HEK293 (cell line): ENCODE measurements at regions not wholly inside any gene's neighbourhood (a gene's known extent, or its start where the extent isn't known, plus 50 kb on each side); places are given as distances from the start of the nearest gene placed in this dataset.

Source experiments
- CTCF ChIA-PET: fragments of 350-600 bp; formaldehyde crosslinking; extraction: SDS; loops from one replicate; lab custom pipeline; 2021; ENCODE audit warnings: antibody characterized with exemption; lab: Yijun Ruan, JAX
- POLR2A ChIA-PET: fragments of 300-600 bp; formaldehyde crosslinking; extraction: SDS; loops from one replicate; lab custom pipeline; 2020; ENCODE audit warnings: antibody characterized with exemption, inconsistent platforms; lab: Yijun Ruan, JAX
- H3K27ac ChIP-seq: fragments of 200-500 bp; sonication (Bioruptor generic); 2 replicates; pipeline ENCODE4 v1.5.1; 2014; ENCODE audit warnings: low read depth, low read length, control low read depth, inconsistent platforms; ENCODE audit errors: extremely low read depth
- H3K36me3 ChIP-seq, 2 experiments: fragments of 200-500 bp in 1 of 2; sonication (Bioruptor generic) in 1 of 2; 1 replicate in 1 of 2; 2 replicates in 1 of 2; pipeline ENCODE4 v1.5.1; 2014 to 2017; ENCODE audit warnings: inconsistent platforms in 2 of 2, low read length in 2 of 2; ENCODE audit not compliant: control insufficient read depth in 2 of 2, insufficient read depth in 1 of 2
- H3K4me1 ChIP-seq: fragments of 200-500 bp; sonication (Bioruptor generic); 2 replicates; pipeline ENCODE4 v1.5.1; 2014; ENCODE audit warnings: mild to moderate bottlenecking, low read length, inconsistent platforms; ENCODE audit not compliant: control insufficient read depth, insufficient read depth
- H3K4me3 ChIP-seq: 2 replicates; pipeline ENCODE4 v1.5.1; 2011; ENCODE audit warnings: low read depth, mild to moderate bottlenecking, control low read depth, low read length, moderate library complexity
- H3K9me3 ChIP-seq: fragments of 200-500 bp; sonication (Bioruptor generic); 2 replicates; pipeline ENCODE4 v1.5.1; 2014; ENCODE audit warnings: low read depth, low read length, inconsistent platforms; ENCODE audit not compliant: control insufficient read depth, insufficient read depth
- BCL11B ChIP-seq: fragments of 450-650 bp; formaldehyde crosslinking; IDR thresholded peaks from 2 replicates; pipeline ENCODE4 v1.5.1; 2016; ENCODE audit warnings: low read depth, missing biosample characterization, missing genetic modification characterization
- BCL6B ChIP-seq: fragments of 450-650 bp; formaldehyde crosslinking; IDR thresholded peaks from 2 replicates; pipeline ENCODE4 v1.5.1; 2017; ENCODE audit warnings: missing biosample characterization, missing genetic modification characterization
- GLI2 ChIP-seq: fragments of 450-650 bp; formaldehyde crosslinking; IDR thresholded peaks from 2 replicates; pipeline ENCODE4; 2017; ENCODE audit warnings: missing biosample characterization, missing genetic modification characterization, low read depth, borderline replicate concordance
- INSM2 ChIP-seq: fragments of 450-650 bp; formaldehyde crosslinking; IDR thresholded peaks from 2 replicates; pipeline ENCODE4 v1.5.1; 2016; ENCODE audit warnings: missing biosample characterization, missing genetic modification characterization
- KLF8 ChIP-seq: fragments of 450-650 bp; formaldehyde crosslinking; IDR thresholded peaks from 2 replicates; pipeline ENCODE4 v1.5.1; 2016; ENCODE audit warnings: missing biosample characterization, missing genetic modification characterization
- MZF1 ChIP-seq: fragments of 450-650 bp; formaldehyde crosslinking; IDR thresholded peaks from 2 replicates; pipeline ENCODE4 v1.5.1; 2017; ENCODE audit warnings: missing biosample characterization, missing genetic modification characterization, borderline replicate concordance
- OVOL3 ChIP-seq: fragments of 450-650 bp; formaldehyde crosslinking; IDR thresholded peaks from 2 replicates; pipeline ENCODE4 v1.5.1; 2016; ENCODE audit warnings: missing biosample characterization, missing genetic modification characterization
- SCRT1 ChIP-seq: fragments of 450-650 bp; formaldehyde crosslinking; IDR thresholded peaks from 2 replicates; pipeline ENCODE4 v1.5.1; 2016; ENCODE audit warnings: missing biosample characterization, missing genetic modification characterization, borderline replicate concordance
- SP7 ChIP-seq: fragments of 450-650 bp; formaldehyde crosslinking; IDR thresholded peaks from 2 replicates; pipeline ENCODE4 v1.5.1; 2016; ENCODE audit warnings: missing biosample characterization, missing genetic modification characterization
- ZBTB17 ChIP-seq: fragments of 450-650 bp; formaldehyde crosslinking; IDR thresholded peaks from 2 replicates; pipeline ENCODE4 v1.5.1; 2016; ENCODE audit warnings: missing biosample characterization, missing genetic modification characterization
- ZFP37 ChIP-seq: fragments of 450-650 bp; formaldehyde crosslinking; IDR thresholded peaks from 2 replicates; pipeline ENCODE4 v1.5.1; 2016; ENCODE audit warnings: missing biosample characterization, missing genetic modification characterization
- ZFP41 ChIP-seq: fragments of 450-650 bp; formaldehyde crosslinking; IDR thresholded peaks from 2 replicates; pipeline ENCODE4 v1.5.1; 2016; ENCODE audit warnings: missing biosample characterization, missing genetic modification characterization, borderline replicate concordance
- ZNF175 ChIP-seq: fragments of 450-650 bp; formaldehyde crosslinking; IDR thresholded peaks from 2 replicates; pipeline ENCODE4 v1.5.1; 2016; ENCODE audit warnings: missing biosample characterization, missing genetic modification characterization
- ZNF311 ChIP-seq: fragments of 450-650 bp; formaldehyde crosslinking; IDR thresholded peaks from 2 replicates; pipeline ENCODE4 v1.5.1; 2017; ENCODE audit warnings: missing biosample characterization, missing genetic modification characterization, borderline replicate concordance
- ZNF354C ChIP-seq: fragments of 450-650 bp; formaldehyde crosslinking; IDR thresholded peaks from 2 replicates; pipeline ENCODE4 v1.5.1; 2016; ENCODE audit warnings: missing biosample characterization, missing genetic modification characterization, low read depth, borderline replicate concordance
- ZNF423 ChIP-seq: fragments of 450-650 bp; formaldehyde crosslinking; IDR thresholded peaks from 2 replicates; pipeline ENCODE4 v1.5.1; 2016; ENCODE audit warnings: missing biosample characterization, missing genetic modification characterization
- ZNF48 ChIP-seq: fragments of 450-650 bp; formaldehyde crosslinking; IDR thresholded peaks from 2 replicates; pipeline ENCODE4 v1.5.1; 2016; ENCODE audit warnings: missing biosample characterization, missing genetic modification characterization
- ZNF561 ChIP-seq: fragments of 450-650 bp; IDR thresholded peaks from 2 replicates; pipeline ENCODE4 v1.5.1; 2018; ENCODE audit warnings: missing biosample characterization, missing genetic modification characterization, borderline replicate concordance
- ZNF645 ChIP-seq: fragments of 450-650 bp; formaldehyde crosslinking; IDR thresholded peaks from 2 replicates; pipeline ENCODE4; 2016; ENCODE audit warnings: missing biosample characterization, missing genetic modification characterization
- ZNF677 ChIP-seq: fragments of 450-650 bp; IDR thresholded peaks from 2 replicates; pipeline ENCODE4 v1.5.0; 2018; ENCODE audit warnings: missing biosample characterization, mild to moderate bottlenecking, missing genetic modification characterization, moderate library complexity
- ZNF707 ChIP-seq: fragments of 450-650 bp; formaldehyde crosslinking; IDR thresholded peaks from 2 replicates; pipeline ENCODE4 v1.5.1; 2016; ENCODE audit warnings: missing biosample characterization, missing genetic modification characterization
- ZNF843 ChIP-seq: fragments of 450-650 bp; formaldehyde crosslinking; IDR thresholded peaks from 2 replicates; pipeline ENCODE4 v1.5.1; 2016; ENCODE audit warnings: missing biosample characterization, missing genetic modification characterization
- TF ChIP-seq, protein P1 (sequence below): fragments of 450-650 bp; formaldehyde crosslinking; IDR thresholded peaks from 2 replicates; pipeline ENCODE4 v1.5.1; 2017; ENCODE audit warnings: missing biosample characterization, mild to moderate bottlenecking, missing genetic modification characterization, moderate library complexity
- TF ChIP-seq, protein P2 (sequence below): IDR thresholded peaks from 2 replicates; pipeline ENCODE4 v1.6.1; 2011; ENCODE audit warnings: mild to moderate bottlenecking, low read depth, low read length, borderline replicate concordance
- TF ChIP-seq, protein P3 (sequence below): fragments of 450-650 bp; formaldehyde crosslinking; IDR thresholded peaks from 2 replicates; pipeline ENCODE4 v1.5.1; 2017; ENCODE audit warnings: missing biosample characterization, missing genetic modification characterization
- TF ChIP-seq, protein P4 (sequence below): fragments of 450-650 bp; formaldehyde crosslinking; IDR thresholded peaks from 2 replicates; pipeline ENCODE4 v1.5.1; 2017; ENCODE audit warnings: missing biosample characterization, missing genetic modification characterization

GRCh38 chr11:70627219-70627618, 228.9 kb downstream of the CTTN start:
- CTCF ChIA-PET: interaction anchor here (0.7 kb wide), 1 partner anchor 821 kb away, joined by 3 read pairs; no protein-coding TSS in a partner anchor
- POLR2A ChIA-PET: no interaction called here

GRCh38 chr11:70628176-70628854, 230.0 kb downstream of the CTTN start:
- Histone ChIP-seq H3K27ac (no peak overlapping the region), H3K4me1 (no peaks in the 10 kb centered on the region), H3K9me3 (no peaks in the 10 kb centered on the region), H3K4me3 (no peak overlapping the region), H3K36me3 (no peaks in the 10 kb centered on the region)
- POLR2A ChIA-PET: no interaction called here
- CTCF ChIA-PET: interaction anchor here (0.7 kb wide), 1 partner anchor 820 kb away, joined by 3 read pairs; no protein-coding TSS in a partner anchor
- TF ChIP-seq SP7: no peak
- no peak for TF ChIP-seq ZNF423 (tag by site-specific recombination)
- TF ChIP-seq, protein P1, sequence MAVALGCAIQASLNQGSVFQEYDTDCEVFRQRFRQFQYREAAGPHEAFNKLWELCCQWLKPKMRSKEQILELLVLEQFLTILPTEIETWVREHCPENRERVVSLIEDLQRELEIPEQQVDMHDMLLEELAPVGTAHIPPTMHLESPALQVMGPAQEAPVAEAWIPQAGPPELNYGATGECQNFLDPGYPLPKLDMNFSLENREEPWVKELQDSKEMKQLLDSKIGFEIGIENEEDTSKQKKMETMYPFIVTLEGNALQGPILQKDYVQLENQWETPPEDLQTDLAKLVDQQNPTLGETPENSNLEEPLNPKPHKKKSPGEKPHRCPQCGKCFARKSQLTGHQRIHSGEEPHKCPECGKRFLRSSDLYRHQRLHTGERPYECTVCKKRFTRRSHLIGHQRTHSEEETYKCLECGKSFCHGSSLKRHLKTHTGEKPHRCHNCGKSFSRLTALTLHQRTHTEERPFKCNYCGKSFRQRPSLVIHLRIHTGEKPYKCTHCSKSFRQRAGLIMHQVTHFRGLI (tag by site-specific recombination): no peak
- no peak for TF ChIP-seq ZNF561 (tag by site-specific recombination)
- no peak for TF ChIP-seq ZNF843
- TF ChIP-seq ZNF311 (tag by site-specific recombination): no peak
- TF ChIP-seq ZNF677 (tag by site-specific recombination): no peak
- TF ChIP-seq, protein P2, sequence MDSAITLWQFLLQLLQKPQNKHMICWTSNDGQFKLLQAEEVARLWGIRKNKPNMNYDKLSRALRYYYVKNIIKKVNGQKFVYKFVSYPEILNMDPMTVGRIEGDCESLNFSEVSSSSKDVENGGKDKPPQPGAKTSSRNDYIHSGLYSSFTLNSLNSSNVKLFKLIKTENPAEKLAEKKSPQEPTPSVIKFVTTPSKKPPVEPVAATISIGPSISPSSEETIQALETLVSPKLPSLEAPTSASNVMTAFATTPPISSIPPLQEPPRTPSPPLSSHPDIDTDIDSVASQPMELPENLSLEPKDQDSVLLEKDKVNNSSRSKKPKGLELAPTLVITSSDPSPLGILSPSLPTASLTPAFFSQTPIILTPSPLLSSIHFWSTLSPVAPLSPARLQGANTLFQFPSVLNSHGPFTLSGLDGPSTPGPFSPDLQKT: no peak

More at GRCh38 chr11:70627219-70627618, 228.9 kb downstream of the CTTN start:
- Histone ChIP-seq H3K4me1 (no peaks in the 10 kb centered on the region), H3K9me3 (no peaks in the 10 kb centered on the region), H3K27ac (no peak overlapping the region), H3K4me3 (no peak overlapping the region), H3K36me3 (no peaks in the 10 kb centered on the region)
- TF ChIP-seq ZNF707 (tag by site-specific recombination) (no peak), ZNF645 (tag by site-specific recombination) (no peak), INSM2 (tag by site-specific recombination) (no peak), BCL6B (tag by site-specific recombination) (no peak), KLF8 (tag by site-specific recombination) (no peak), ZFP41 (tag by site-specific recombination) (no peak), GLI2 (tag by site-specific recombination) (no peak), MZF1 (tag by site-specific recombination) (no peak), ZFP37 (no peak), BCL11B (tag by site-specific recombination) (no peak), ZBTB17 (tag by site-specific recombination) (no peak), OVOL3 (tag by site-specific recombination) (no peak), ZNF48 (tag by site-specific recombination) (no peak), ZNF354C (tag by site-specific recombination) (no peak), SCRT1 (tag by site-specific recombination) (no peak), ZNF843 (no peak), ZNF175 (tag by site-specific recombination) (no peak)
- TF ChIP-seq, protein P3, sequence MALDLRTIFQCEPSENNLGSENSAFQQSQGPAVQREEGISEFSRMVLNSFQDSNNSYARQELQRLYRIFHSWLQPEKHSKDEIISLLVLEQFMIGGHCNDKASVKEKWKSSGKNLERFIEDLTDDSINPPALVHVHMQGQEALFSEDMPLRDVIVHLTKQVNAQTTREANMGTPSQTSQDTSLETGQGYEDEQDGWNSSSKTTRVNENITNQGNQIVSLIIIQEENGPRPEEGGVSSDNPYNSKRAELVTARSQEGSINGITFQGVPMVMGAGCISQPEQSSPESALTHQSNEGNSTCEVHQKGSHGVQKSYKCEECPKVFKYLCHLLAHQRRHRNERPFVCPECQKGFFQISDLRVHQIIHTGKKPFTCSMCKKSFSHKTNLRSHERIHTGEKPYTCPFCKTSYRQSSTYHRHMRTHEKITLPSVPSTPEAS (tag by site-specific recombination): no peak
- TF ChIP-seq, protein P4, sequence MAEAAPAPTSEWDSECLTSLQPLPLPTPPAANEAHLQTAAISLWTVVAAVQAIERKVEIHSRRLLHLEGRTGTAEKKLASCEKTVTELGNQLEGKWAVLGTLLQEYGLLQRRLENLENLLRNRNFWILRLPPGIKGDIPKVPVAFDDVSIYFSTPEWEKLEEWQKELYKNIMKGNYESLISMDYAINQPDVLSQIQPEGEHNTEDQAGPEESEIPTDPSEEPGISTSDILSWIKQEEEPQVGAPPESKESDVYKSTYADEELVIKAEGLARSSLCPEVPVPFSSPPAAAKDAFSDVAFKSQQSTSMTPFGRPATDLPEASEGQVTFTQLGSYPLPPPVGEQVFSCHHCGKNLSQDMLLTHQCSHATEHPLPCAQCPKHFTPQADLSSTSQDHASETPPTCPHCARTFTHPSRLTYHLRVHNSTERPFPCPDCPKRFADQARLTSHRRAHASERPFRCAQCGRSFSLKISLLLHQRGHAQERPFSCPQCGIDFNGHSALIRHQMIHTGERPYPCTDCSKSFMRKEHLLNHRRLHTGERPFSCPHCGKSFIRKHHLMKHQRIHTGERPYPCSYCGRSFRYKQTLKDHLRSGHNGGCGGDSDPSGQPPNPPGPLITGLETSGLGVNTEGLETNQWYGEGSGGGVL (tag by site-specific recombination): no peak
